ENCODE measurements at regions not wholly inside any gene's neighbourhood (a gene's known extent, or its start where the extent isn't known, plus 50 kb on each side); places are given as distances from the start of the nearest gene placed in this dataset.
A peak's percentile ranks its signal among the peaks of the same experiment; 100 is the strongest.

DNA sequence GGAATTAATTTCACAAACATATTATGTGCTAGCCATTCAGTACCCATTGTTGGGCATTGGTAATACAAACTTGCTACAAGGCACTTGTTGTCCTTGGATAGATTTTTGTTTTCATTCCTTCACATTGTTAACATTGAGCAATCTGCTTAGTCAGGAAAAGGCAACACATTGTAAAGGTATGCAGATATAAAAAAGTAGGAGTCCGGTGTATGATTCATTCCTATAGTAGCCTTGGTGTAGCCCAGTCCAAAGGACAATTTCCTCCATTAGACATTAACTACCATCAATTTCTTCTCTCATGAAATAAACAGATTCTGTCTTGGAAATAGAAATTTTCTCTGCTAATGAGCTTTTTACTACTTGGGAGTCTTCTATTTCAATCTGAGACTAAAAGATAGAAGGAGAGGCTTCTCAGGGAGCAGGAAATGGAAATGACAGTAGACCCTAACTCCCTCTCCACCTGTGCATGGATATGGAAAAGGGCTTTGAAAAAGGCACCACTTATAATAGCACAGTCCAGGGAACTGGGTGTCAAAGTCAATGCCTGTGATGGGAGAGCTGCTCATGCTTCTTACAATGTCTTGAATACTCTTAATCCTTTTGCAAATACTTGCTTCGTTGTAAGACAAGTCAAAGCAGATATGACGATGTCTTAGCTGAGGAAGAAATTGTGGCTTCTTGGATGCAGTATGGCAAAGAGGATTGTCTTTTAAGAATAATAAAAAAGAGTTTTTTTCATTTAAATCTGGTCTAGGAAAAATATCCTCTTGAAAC is 369.4 kb upstream of the CITED2 start:
- Histone ChIP-seq H3K9me2 (ENCODE audit: insufficient read depth) (no peaks in the 10 kb centered on the region), H3K4me2 (peak overlapping the region; percentile 27), H3K4me1 (replicated peaks; ENCODE audit: insufficient read depth) (peaks cover 23% of the 10 kb centered on the region), H3K36me3 (ENCODE audit: low read depth) (no peaks in the 10 kb centered on the region; the same call in 1 of the 2 replicates), H3K27me3 (ENCODE audit: insufficient read depth, low read depth) (no peaks in the 10 kb centered on the region), H2AFZ (no peak overlapping the region), H4K20me1 (ENCODE audit: insufficient read depth) (no peaks in the 10 kb centered on the region), H3F3A (ENCODE audit: insufficient read depth, low read depth) (peaks cover 13% of the 10 kb centered on the region; the same call in 1 of the 2 replicates), H3K9me3 (ENCODE audit: insufficient read depth, low read depth) (peaks cover 10% of the 10 kb centered on the region), H3K27ac (peak overlapping the region; percentile 45), H3K4me3 (no peak overlapping the region), H3K79me2 (ENCODE audit: low read depth) (no peaks in the 10 kb centered on the region)
- intact Hi-C loops (cut with micrococcal nuclease; ENCODE audit: unreplicated experiment), result loop anchor here (2.0 kb wide), 1 partner anchor 335 kb away; no protein-coding TSS in a partner anchor
- peak in 1 of 2 experiments; percentile 98 for DNase-seq
- POLR2A ChIA-PET (ENCODE audit: unreplicated experiment), result interaction anchor here (0.6 kb wide), 1 partner anchor 336 kb away, joined by 4 read pairs; no protein-coding TSS in a partner anchor
- no TSS peak for BruUV-seq (replicated peaks)
- TF ChIP-seq EZH2 (IDR thresholded peaks at IDR 0.05; ENCODE audit: low read depth), result no peak
- TF ChIP-seq, protein P1, sequence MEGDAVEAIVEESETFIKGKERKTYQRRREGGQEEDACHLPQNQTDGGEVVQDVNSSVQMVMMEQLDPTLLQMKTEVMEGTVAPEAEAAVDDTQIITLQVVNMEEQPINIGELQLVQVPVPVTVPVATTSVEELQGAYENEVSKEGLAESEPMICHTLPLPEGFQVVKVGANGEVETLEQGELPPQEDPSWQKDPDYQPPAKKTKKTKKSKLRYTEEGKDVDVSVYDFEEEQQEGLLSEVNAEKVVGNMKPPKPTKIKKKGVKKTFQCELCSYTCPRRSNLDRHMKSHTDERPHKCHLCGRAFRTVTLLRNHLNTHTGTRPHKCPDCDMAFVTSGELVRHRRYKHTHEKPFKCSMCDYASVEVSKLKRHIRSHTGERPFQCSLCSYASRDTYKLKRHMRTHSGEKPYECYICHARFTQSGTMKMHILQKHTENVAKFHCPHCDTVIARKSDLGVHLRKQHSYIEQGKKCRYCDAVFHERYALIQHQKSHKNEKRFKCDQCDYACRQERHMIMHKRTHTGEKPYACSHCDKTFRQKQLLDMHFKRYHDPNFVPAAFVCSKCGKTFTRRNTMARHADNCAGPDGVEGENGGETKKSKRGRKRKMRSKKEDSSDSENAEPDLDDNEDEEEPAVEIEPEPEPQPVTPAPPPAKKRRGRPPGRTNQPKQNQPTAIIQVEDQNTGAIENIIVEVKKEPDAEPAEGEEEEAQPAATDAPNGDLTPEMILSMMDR (conservative IDR thresholded peaks at IDR 0.05), result no peak
- CTCF ChIA-PET, result no interaction called here

GRCh38 chr6:139742671-139743070 is 368.2 kb upstream of the CITED2 start:
- H3K27ac ChIP-seq, result peak overlapping the region; percentile 45; the same call in 1 of the 2 replicates
- CTCF ChIA-PET, result no interaction called here

DNA sequence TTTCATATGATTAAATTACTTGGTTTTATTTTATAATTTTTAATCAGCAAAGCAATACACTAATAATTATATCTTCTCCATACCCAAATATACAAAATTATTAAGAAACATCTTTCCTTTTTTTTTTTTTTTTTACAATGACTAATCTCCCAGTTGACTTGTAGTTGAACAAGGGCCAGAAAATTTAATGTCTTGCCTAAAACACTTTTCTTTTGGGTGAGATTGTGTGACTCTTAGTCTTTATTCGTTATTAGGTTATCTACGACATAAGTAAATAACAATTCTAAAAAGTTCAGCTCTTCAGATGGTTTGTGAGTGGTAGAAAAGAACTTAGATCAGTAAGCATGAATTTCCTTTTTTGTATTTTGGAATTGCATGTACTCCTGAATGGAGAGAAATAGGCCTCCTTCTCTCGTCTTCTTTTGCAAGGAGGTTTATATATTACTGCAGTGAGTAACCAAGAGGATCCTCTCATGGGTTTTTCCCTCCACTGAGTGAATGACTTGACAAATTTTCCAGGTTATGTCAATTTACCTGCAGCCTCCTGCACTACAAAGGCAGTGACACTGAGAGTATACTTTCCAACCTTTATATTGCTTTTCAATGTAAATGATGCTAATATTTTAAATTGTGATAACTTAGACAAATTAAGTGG is 364.5 kb upstream of the CITED2 start:
- POLR2A ChIA-PET (ENCODE audit: unreplicated experiment), result no interaction called here
- Histone ChIP-seq H3K27me3 (ENCODE audit: insufficient read depth, low read depth) (no peaks in the 10 kb centered on the region), H3K9me3 (ENCODE audit: insufficient read depth, low read depth) (peaks cover under 1% of the 10 kb centered on the region; the same call in 1 of the 2 replicates), H3K27ac (no peak overlapping the region), H3K36me3 (ENCODE audit: low read depth) (no peaks in the 10 kb centered on the region), H3K79me2 (ENCODE audit: low read depth) (no peaks in the 10 kb centered on the region), H3F3A (ENCODE audit: insufficient read depth, low read depth) (peaks cover 7% of the 10 kb centered on the region; the same call in 1 of the 2 replicates), H2AFZ (no peak overlapping the region), H3K4me1 (replicated peaks; ENCODE audit: insufficient read depth) (peaks cover 12% of the 10 kb centered on the region), H4K20me1 (ENCODE audit: insufficient read depth) (no peaks in the 10 kb centered on the region), H3K9me2 (ENCODE audit: insufficient read depth) (no peaks in the 10 kb centered on the region), H3K4me2 (no peak overlapping the region), H3K4me3 (no peak overlapping the region)
- no peak for TF ChIP-seq EZH2 (IDR thresholded peaks at IDR 0.05; ENCODE audit: low read depth)
- TF ChIP-seq, protein P1 (conservative IDR thresholded peaks at IDR 0.05), result no peak
- no peak for DNase-seq
- BruUV-seq (replicated peaks), result no TSS peak
- CTCF ChIA-PET, result no interaction called here
- intact Hi-C loops (cut with micrococcal nuclease; ENCODE audit: unreplicated experiment), result no loop called here

More at GRCh38 chr6:139742671-139743070, 368.2 kb upstream of the CITED2 start:
- Histone ChIP-seq H2AFZ (no peak overlapping the region), H3K4me1 (replicated peaks; ENCODE audit: insufficient read depth) (peaks cover 20% of the 10 kb centered on the region), H3K4me2 (no peak overlapping the region), H3K36me3 (ENCODE audit: low read depth) (no peaks in the 10 kb centered on the region; the same call in 1 of the 2 replicates), H3K27me3 (ENCODE audit: insufficient read depth, low read depth) (no peaks in the 10 kb centered on the region), H3K4me3 (no peak overlapping the region), H3K9me2 (ENCODE audit: insufficient read depth) (no peaks in the 10 kb centered on the region), H3F3A (ENCODE audit: insufficient read depth, low read depth) (peaks cover 13% of the 10 kb centered on the region; the same call in 1 of the 2 replicates), H3K79me2 (ENCODE audit: low read depth) (no peaks in the 10 kb centered on the region), H4K20me1 (ENCODE audit: insufficient read depth) (no peaks in the 10 kb centered on the region), H3K9me3 (ENCODE audit: insufficient read depth, low read depth) (peaks cover 10% of the 10 kb centered on the region)
- DNase-seq, result peak in 1 of 2 experiments; percentile 4
- intact Hi-C loops (cut with micrococcal nuclease; ENCODE audit: unreplicated experiment), result loop anchor here (2.0 kb wide), 1 partner anchor 334 kb away; no protein-coding TSS in a partner anchor
- TF ChIP-seq EZH2 (IDR thresholded peaks at IDR 0.05; ENCODE audit: low read depth), result no peak
- TF ChIP-seq, protein P1 (conservative IDR thresholded peaks at IDR 0.05), result no peak
- no TSS peak for BruUV-seq (replicated peaks)
- POLR2A ChIA-PET (ENCODE audit: unreplicated experiment), result interaction anchor here (0.6 kb wide), 1 partner anchor 367 kb away, joined by 3 read pairs; no protein-coding TSS in a partner anchor

Measured in PC-9 (cell line).